ENCODE measurements at regions not wholly inside any gene's neighbourhood (a gene's known extent, or its start where the extent isn't known, plus 50 kb on each side); places are given as distances from the start of the nearest gene placed in this dataset.

- TF ChIP-seq MED13 (CRISPR knock-in tag; IDR thresholded peaks at IDR 0.05): no peak
- no peak for TF ChIP-seq MXI1 (IDR thresholded peaks at IDR 0.05; ENCODE audit: borderline replicate concordance, low read depth, low read length)
- TF ChIP-seq ZNF761 (CRISPR knock-in tag; conservative IDR thresholded peaks at IDR 0.05): no peak
- TF ChIP-seq ZNF136 (CRISPR knock-in tag; IDR thresholded peaks at IDR 0.05; ENCODE audit: low read depth): no peak
- TF ChIP-seq ZFP36L2 (CRISPR knock-in tag; IDR thresholded peaks at IDR 0.05): no peak
- TF ChIP-seq, protein P1, sequence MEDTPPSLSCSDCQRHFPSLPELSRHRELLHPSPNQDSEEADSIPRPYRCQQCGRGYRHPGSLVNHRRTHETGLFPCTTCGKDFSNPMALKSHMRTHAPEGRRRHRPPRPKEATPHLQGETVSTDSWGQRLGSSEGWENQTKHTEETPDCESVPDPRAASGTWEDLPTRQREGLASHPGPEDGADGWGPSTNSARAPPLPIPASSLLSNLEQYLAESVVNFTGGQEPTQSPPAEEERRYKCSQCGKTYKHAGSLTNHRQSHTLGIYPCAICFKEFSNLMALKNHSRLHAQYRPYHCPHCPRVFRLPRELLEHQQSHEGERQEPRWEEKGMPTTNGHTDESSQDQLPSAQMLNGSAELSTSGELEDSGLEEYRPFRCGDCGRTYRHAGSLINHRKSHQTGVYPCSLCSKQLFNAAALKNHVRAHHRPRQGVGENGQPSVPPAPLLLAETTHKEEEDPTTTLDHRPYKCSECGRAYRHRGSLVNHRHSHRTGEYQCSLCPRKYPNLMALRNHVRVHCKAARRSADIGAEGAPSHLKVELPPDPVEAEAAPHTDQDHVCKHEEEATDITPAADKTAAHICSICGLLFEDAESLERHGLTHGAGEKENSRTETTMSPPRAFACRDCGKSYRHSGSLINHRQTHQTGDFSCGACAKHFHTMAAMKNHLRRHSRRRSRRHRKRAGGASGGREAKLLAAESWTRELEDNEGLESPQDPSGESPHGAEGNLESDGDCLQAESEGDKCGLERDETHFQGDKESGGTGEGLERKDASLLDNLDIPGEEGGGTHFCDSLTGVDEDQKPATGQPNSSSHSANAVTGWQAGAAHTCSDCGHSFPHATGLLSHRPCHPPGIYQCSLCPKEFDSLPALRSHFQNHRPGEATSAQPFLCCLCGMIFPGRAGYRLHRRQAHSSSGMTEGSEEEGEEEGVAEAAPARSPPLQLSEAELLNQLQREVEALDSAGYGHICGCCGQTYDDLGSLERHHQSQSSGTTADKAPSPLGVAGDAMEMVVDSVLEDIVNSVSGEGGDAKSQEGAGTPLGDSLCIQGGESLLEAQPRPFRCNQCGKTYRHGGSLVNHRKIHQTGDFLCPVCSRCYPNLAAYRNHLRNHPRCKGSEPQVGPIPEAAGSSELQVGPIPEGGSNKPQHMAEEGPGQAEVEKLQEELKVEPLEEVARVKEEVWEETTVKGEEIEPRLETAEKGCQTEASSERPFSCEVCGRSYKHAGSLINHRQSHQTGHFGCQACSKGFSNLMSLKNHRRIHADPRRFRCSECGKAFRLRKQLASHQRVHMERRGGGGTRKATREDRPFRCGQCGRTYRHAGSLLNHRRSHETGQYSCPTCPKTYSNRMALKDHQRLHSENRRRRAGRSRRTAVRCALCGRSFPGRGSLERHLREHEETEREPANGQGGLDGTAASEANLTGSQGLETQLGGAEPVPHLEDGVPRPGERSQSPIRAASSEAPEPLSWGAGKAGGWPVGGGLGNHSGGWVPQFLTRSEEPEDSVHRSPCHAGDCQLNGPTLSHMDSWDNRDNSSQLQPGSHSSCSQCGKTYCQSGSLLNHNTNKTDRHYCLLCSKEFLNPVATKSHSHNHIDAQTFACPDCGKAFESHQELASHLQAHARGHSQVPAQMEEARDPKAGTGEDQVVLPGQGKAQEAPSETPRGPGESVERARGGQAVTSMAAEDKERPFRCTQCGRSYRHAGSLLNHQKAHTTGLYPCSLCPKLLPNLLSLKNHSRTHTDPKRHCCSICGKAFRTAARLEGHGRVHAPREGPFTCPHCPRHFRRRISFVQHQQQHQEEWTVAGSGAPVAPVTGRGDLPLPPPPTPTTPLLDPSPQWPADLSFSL (CRISPR knock-in tag; IDR thresholded peaks at IDR 0.05): no peak
- TF ChIP-seq SP4 (CRISPR knock-in tag; IDR thresholded peaks at IDR 0.05): no peak
- TF ChIP-seq TCF12 (IDR thresholded peaks at IDR 0.05): no peak
- TF ChIP-seq TCF12 (CRISPR knock-in tag; IDR thresholded peaks at IDR 0.05): no peak
Measured at GRCh38 chr3:77825001-77825827, 785.3 kb downstream of the ROBO2 start.
